ENCODE measurements at regions not wholly inside any gene's neighbourhood (a gene's known extent, or its start where the extent isn't known, plus 50 kb on each side); places are given as distances from the start of the nearest gene placed in this dataset.
A peak's percentile ranks its signal among the peaks of the same experiment; 100 is the strongest.

GRCh38 chr13:22828081-22828480, 352.7 kb upstream of the SGCG start:
- Histone ChIP-seq H3K4me3 (ENCODE audit: insufficient read depth, low read depth, low read length) (no peak overlapping the region), H3K9me1 (ENCODE audit: insufficient read depth, low read length) (no peaks in the 10 kb centered on the region), H3K18ac (ENCODE audit: low read depth, low read length) (no peak overlapping the region), H2AK5ac (ENCODE audit: low read depth, low read length) (no peak overlapping the region), H3K4me1 (ENCODE audit: control insufficient read depth, insufficient read depth, low read length) (no peaks in the 10 kb centered on the region), H3K27me3 (ENCODE audit: control insufficient read depth, insufficient read depth, low read length) (no peaks in the 10 kb centered on the region), H3K14ac (replicated peaks; ENCODE audit: low read depth, low read length) (no peak overlapping the region), H2BK120ac (ENCODE audit: low read depth, low read length) (no peak overlapping the region), H3K9me3 (ENCODE audit: control insufficient read depth, insufficient read depth, low read length) (no peaks in the 10 kb centered on the region), H2AFZ (replicated peaks; ENCODE audit: low read length, poor library complexity) (no peak overlapping the region), H3K56ac (ENCODE audit: extremely low read depth, insufficient read depth, low read length) (no peak overlapping the region), H3K4me2 (ENCODE audit: low read depth, low read length) (no peak overlapping the region), H4K8ac (ENCODE audit: low read depth in 2 of 2, low read length in 2 of 2) (no peak overlapping the region), H3K23ac (ENCODE audit: low read depth, low read length) (no peak overlapping the region), H3K79me1 (ENCODE audit: low read depth in 1 of 2, low read length in 2 of 2) (no peaks in the 10 kb centered on the region), H2AK9ac (replicated peaks; ENCODE audit: low read depth, low read length, poor library complexity) (no peak overlapping the region), H3K9ac (ENCODE audit: low read depth, low read length) (no peak overlapping the region), H4K91ac (ENCODE audit: insufficient read depth, low read depth, low read length) (no peak overlapping the region), H4K20me1 (ENCODE audit: insufficient read depth, low read length) (no peaks in the 10 kb centered on the region), H2BK20ac (ENCODE audit: low read depth, low read length) (no peak overlapping the region), H3K4ac (ENCODE audit: low read depth, low read length) (no peak overlapping the region), H3K27ac (ENCODE audit: insufficient read depth, low read length) (no peak overlapping the region), H2BK15ac (ENCODE audit: low read depth, low read length) (no peak overlapping the region), H4K5ac (ENCODE audit: low read depth, low read length) (no peak overlapping the region), H3K36me3 (ENCODE audit: control insufficient read depth, insufficient read depth, low read length) (no peaks in the 10 kb centered on the region), H2BK5ac (ENCODE audit: low read depth, low read length, poor library complexity, severe bottlenecking) (no peak overlapping the region)
- intact Hi-C loops (cut with micrococcal nuclease), result no loop called here
- in situ Hi-C loops (cut with MboI; ENCODE audit: low sequenced_read_pairs), result no loop called here
- WGBS, 2 experiments (ENCODE audit: extremely low coverage in 2 of 2, insufficient read length in 1 of 2), result no CpG with 5 or more reads among the region's 2 CpGs
- ATAC-seq (ENCODE audit: low read depth) (no peak), DNase-seq (peak; percentile 2)
- CTCF ChIA-PET, result no interaction called here
- TF ChIP-seq RCOR1 (IDR thresholded peaks at IDR 0.05; ENCODE audit: insufficient replicate concordance, low read length) (no peak), MXI1 (IDR thresholded peaks at IDR 0.05; ENCODE audit: borderline replicate concordance, low read depth, low read length) (no peak), FOS (IDR thresholded peaks at IDR 0.05; ENCODE audit: low read depth, low read length) (no peak), NFE2L2 (IDR thresholded peaks at IDR 0.05; ENCODE audit: low read depth, low read length) (no peak), RAD21 (IDR thresholded peaks at IDR 0.05; ENCODE audit: low read length) (no peak), RFX5 (IDR thresholded peaks at IDR 0.05; ENCODE audit: low read depth, low read length) (no peak), BHLHE40 (IDR thresholded peaks at IDR 0.05; ENCODE audit: low read depth, low read length) (no peak), USF2 (IDR thresholded peaks at IDR 0.05; ENCODE audit: low read depth, low read length) (no peak), CEBPB (IDR thresholded peaks at IDR 0.05; ENCODE audit: low read depth, low read length) (no peak), ELK1 (IDR thresholded peaks at IDR 0.05; ENCODE audit: borderline replicate concordance, low read depth, low read length) (no peak), POLR2A (IDR thresholded peaks at IDR 0.05; ENCODE audit: low read depth, low read length) (no peak)
- BruUV-seq (replicated peaks), result no TSS peak
- POLR2A ChIA-PET (ENCODE audit: unreplicated experiment), result no interaction called here
- dilution Hi-C loops (cut with HindIII; ENCODE audit: low sequenced_read_pairs, unreplicated experiment), result no loop called here
